ENCODE measurements at regions not wholly inside any gene's neighbourhood (a gene's known extent, or its start where the extent isn't known, plus 50 kb on each side); places are given as distances from the start of the nearest gene placed in this dataset.
"Not testable (repeated sequence)": the region's sequence is repeated elsewhere in the genome, so short reads cannot be mapped to it uniquely, and the experiment has no call there.

DNA sequence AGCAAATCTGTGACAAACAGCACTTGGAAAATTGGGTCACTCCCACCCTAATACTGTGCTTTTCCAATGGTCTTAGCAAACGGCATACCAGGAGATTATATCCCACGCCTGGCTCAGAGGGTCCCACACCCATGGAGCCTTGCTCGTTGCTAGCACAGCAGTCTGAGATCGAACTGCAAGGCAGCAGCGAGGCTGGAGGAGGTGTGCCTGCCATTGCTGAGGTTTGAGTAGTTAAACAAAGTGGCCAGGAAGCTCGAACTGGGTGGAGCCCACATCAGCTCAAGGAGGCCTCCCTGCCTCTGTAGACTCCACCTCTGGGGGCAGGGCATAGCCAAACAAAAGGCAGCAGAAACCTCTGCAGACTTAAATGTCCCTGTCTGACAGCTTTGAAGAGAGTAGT, 440.5 kb upstream of the ACTBL2 start:
- not testable (repeated sequence) for H3K27ac ChIP-seq (ENCODE audit: low read depth, low read length, severe bottlenecking); H3K36me3 ChIP-seq (ENCODE audit: control insufficient read depth, insufficient read depth, low read length); H3K4me3 ChIP-seq (ENCODE audit: extremely low read depth, insufficient read depth, low read length, poor library complexity, severe bottlenecking); H3K4me1 ChIP-seq (ENCODE audit: control insufficient read depth, insufficient read depth, low read length, poor library complexity, severe bottlenecking); H3K9me3 ChIP-seq (ENCODE audit: control insufficient read depth, low read length)
- WGBS, 2 experiments (ENCODE audit: insufficient coverage in 2 of 2) = 78 to 93% methylated on average over 5 to 6 of the region's 6 CpGs

DNA sequence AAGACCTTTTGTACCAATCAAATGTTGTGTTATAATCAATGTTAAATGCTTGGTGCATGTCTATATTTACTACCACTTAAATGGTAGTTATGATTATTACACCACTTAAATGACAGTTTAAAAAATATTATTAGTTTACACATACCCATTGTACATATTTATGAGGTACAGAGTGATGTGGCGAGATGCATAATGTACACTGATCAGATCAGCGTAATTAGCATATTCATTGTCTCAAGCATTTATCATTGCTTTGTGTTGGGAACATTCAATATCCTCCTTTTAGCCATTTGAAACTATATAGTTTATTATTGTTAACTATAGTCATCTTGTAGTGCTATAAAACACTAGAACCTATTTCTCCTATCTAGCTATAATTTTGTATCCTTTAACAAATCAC, 434.4 kb upstream of the ACTBL2 start:
- H3K4me1 ChIP-seq (ENCODE audit: control insufficient read depth, insufficient read depth, low read length, poor library complexity, severe bottlenecking) = no peaks in the 10 kb centered on the region
- H3K4me3 ChIP-seq (ENCODE audit: extremely low read depth, insufficient read depth, low read length, poor library complexity, severe bottlenecking) = no peak overlapping the region
- no peaks in the 10 kb centered on the region for H3K9me3 ChIP-seq (ENCODE audit: control insufficient read depth, low read length)
- no CpG with 5 or more reads among the region's 2 CpGs for WGBS, 2 experiments (ENCODE audit: insufficient coverage in 2 of 2)
- no peak overlapping the region for H3K27ac ChIP-seq (ENCODE audit: low read depth, low read length, severe bottlenecking)
- H3K36me3 ChIP-seq (ENCODE audit: control insufficient read depth, insufficient read depth, low read length) = no peaks in the 10 kb centered on the region

- Histone ChIP-seq H3K9me3 (ENCODE audit: control insufficient read depth, low read length) (no peaks in the 10 kb centered on the region), H3K4me3 (ENCODE audit: extremely low read depth, insufficient read depth, low read length, poor library complexity, severe bottlenecking) (no peak overlapping the region), H3K27ac (ENCODE audit: low read depth, low read length, severe bottlenecking) (no peak overlapping the region), H3K36me3 (ENCODE audit: control insufficient read depth, insufficient read depth, low read length) (no peaks in the 10 kb centered on the region), H3K4me1 (ENCODE audit: control insufficient read depth, insufficient read depth, low read length, poor library complexity, severe bottlenecking) (no peaks in the 10 kb centered on the region)
- WGBS, 2 experiments (ENCODE audit: insufficient coverage in 2 of 2) = 80 to 100% methylated on average over 1 of the region's 3 CpGs
These were observed 432.9 kb upstream of the ACTBL2 start for GRCh38 chr5:57915536-57915935.

- Histone ChIP-seq H3K36me3 (ENCODE audit: control insufficient read depth, insufficient read depth, low read length) (no peaks in the 10 kb centered on the region), H3K4me3 (ENCODE audit: extremely low read depth, insufficient read depth, low read length, poor library complexity, severe bottlenecking) (no peak overlapping the region), H3K9me3 (ENCODE audit: control insufficient read depth, low read length) (no peaks in the 10 kb centered on the region), H3K4me1 (ENCODE audit: control insufficient read depth, insufficient read depth, low read length, poor library complexity, severe bottlenecking) (no peaks in the 10 kb centered on the region), H3K27ac (ENCODE audit: low read depth, low read length, severe bottlenecking) (no peak overlapping the region)
- WGBS, 2 experiments (ENCODE audit: insufficient coverage in 2 of 2) = 91 to 100% methylated on average over 1 of the region's 2 CpGs
These were observed 428.8 kb upstream of the ACTBL2 start for GRCh38 chr5:57911438-57911837.

DNA sequence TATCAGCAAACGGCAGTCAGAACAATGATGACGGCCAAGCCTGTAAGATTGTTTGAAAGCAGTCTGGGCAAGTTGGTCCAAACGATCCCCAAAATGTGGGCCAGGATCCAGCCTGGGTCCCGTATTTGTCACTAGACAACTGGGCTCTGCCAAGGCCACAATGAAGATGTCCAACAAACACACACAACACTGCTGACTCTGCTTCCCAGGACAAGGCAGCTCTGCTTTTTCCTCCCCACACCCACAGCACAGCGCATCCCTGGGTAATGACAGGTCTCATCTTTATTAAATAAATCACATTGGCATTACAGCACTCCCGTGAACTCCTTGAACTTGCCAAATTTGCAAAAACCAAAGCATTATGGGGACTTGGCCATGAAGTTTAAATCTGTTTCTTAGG, 424.1 kb upstream of the ACTBL2 start:
- H3K36me3 ChIP-seq (ENCODE audit: control insufficient read depth, insufficient read depth, low read length) = no peaks in the 10 kb centered on the region
- no peaks in the 10 kb centered on the region for H3K4me1 ChIP-seq (ENCODE audit: control insufficient read depth, insufficient read depth, low read length, poor library complexity, severe bottlenecking)
- H3K27ac ChIP-seq (ENCODE audit: low read depth, low read length, severe bottlenecking) = no peak overlapping the region
- WGBS, 2 experiments (ENCODE audit: insufficient coverage in 2 of 2) = 93 to 98% methylated on average over 5 to 6 of the region's 6 CpGs
- H3K9me3 ChIP-seq (ENCODE audit: control insufficient read depth, low read length) = no peaks in the 10 kb centered on the region
- no peak overlapping the region for H3K4me3 ChIP-seq (ENCODE audit: extremely low read depth, insufficient read depth, low read length, poor library complexity, severe bottlenecking)

- Histone ChIP-seq H3K36me3 (ENCODE audit: control insufficient read depth, insufficient read depth, low read length) (no peaks in the 10 kb centered on the region), H3K4me1 (ENCODE audit: control insufficient read depth, insufficient read depth, low read length, poor library complexity, severe bottlenecking) (no peaks in the 10 kb centered on the region), H3K4me3 (ENCODE audit: extremely low read depth, insufficient read depth, low read length, poor library complexity, severe bottlenecking) (no peak overlapping the region), H3K27ac (ENCODE audit: low read depth, low read length, severe bottlenecking) (no peak overlapping the region), H3K9me3 (ENCODE audit: control insufficient read depth, low read length) (no peaks in the 10 kb centered on the region)
These were observed 420.8 kb upstream of the ACTBL2 start for GRCh38 chr5:57903458-57903857.

GRCh38 chr5:57902095-57902494, 419.5 kb upstream of the ACTBL2 start:
- Histone ChIP-seq H3K36me3 (ENCODE audit: control insufficient read depth, insufficient read depth, low read length) (no peaks in the 10 kb centered on the region), H3K9me3 (ENCODE audit: control insufficient read depth, low read length) (no peaks in the 10 kb centered on the region), H3K27ac (ENCODE audit: low read depth, low read length, severe bottlenecking) (no peak overlapping the region), H3K4me1 (ENCODE audit: control insufficient read depth, insufficient read depth, low read length, poor library complexity, severe bottlenecking) (no peaks in the 10 kb centered on the region), H3K4me3 (ENCODE audit: extremely low read depth, insufficient read depth, low read length, poor library complexity, severe bottlenecking) (no peak overlapping the region)
- no CpG with 5 or more reads among the region's 2 CpGs for WGBS, 2 experiments (ENCODE audit: insufficient coverage in 2 of 2)

- no peaks in the 10 kb centered on the region for H3K36me3 ChIP-seq (ENCODE audit: control insufficient read depth, insufficient read depth, low read length)
- no peak overlapping the region for H3K27ac ChIP-seq (ENCODE audit: low read depth, low read length, severe bottlenecking)
- 95 to 100% methylated on average over 2 to 3 of the region's 4 CpGs for WGBS, 2 experiments (ENCODE audit: insufficient coverage in 2 of 2)
- H3K4me1 ChIP-seq (ENCODE audit: control insufficient read depth, insufficient read depth, low read length, poor library complexity, severe bottlenecking) = no peaks in the 10 kb centered on the region
- no peak overlapping the region for H3K4me3 ChIP-seq (ENCODE audit: extremely low read depth, insufficient read depth, low read length, poor library complexity, severe bottlenecking)
- no peaks in the 10 kb centered on the region for H3K9me3 ChIP-seq (ENCODE audit: control insufficient read depth, low read length)
These were observed 417.9 kb upstream of the ACTBL2 start for GRCh38 chr5:57900381-57900944.

GRCh38 chr5:57896576-57896975, 414.0 kb upstream of the ACTBL2 start:
- Histone ChIP-seq H3K4me1 (ENCODE audit: control insufficient read depth, insufficient read depth, low read length, poor library complexity, severe bottlenecking) (no peaks in the 10 kb centered on the region), H3K36me3 (ENCODE audit: control insufficient read depth, insufficient read depth, low read length) (no peaks in the 10 kb centered on the region)

DNA sequence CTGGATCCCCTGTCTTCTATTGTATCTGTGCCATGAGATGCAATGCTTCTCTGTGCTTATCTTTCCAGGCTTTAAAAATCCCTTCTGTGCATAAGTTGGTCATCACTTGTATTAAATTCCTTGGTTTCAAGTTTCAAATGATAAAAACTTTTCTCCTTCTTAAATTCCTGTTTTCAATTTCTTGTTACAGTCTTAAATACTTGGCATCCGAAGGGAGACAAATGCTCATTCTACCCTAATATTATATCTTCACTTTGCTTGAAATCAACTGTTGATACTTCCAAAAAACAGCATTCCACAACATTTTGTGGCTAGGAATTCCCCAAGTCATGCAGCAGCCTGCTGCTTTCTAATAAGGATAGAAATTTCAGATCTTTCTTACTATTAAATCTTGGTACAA, 413.2 kb upstream of the ACTBL2 start:
- H3K4me3 ChIP-seq (ENCODE audit: extremely low read depth, insufficient read depth, low read length, poor library complexity, severe bottlenecking) = no peak overlapping the region
- H3K4me1 ChIP-seq (ENCODE audit: control insufficient read depth, insufficient read depth, low read length, poor library complexity, severe bottlenecking) = no peaks in the 10 kb centered on the region
- H3K27ac ChIP-seq (ENCODE audit: low read depth, low read length, severe bottlenecking) = no peak overlapping the region
- WGBS, 2 experiments (ENCODE audit: insufficient coverage in 2 of 2) = 100% methylated on average over 1 of the region's 1 CpG; no CpG with 5 or more reads in 1 of the 2 experiments
- H3K9me3 ChIP-seq (ENCODE audit: control insufficient read depth, low read length) = no peaks in the 10 kb centered on the region
- H3K36me3 ChIP-seq (ENCODE audit: control insufficient read depth, insufficient read depth, low read length) = no peaks in the 10 kb centered on the region

More at GRCh38 chr5:57896576-57896975, 414.0 kb upstream of the ACTBL2 start:
- Histone ChIP-seq H3K9me3 (ENCODE audit: control insufficient read depth, low read length) (no peaks in the 10 kb centered on the region), H3K27ac (ENCODE audit: low read depth, low read length, severe bottlenecking) (no peak overlapping the region), H3K4me3 (ENCODE audit: extremely low read depth, insufficient read depth, low read length, poor library complexity, severe bottlenecking) (no peak overlapping the region)

- H3K36me3 ChIP-seq (ENCODE audit: control insufficient read depth, insufficient read depth, low read length) = no peaks in the 10 kb centered on the region
- no peaks in the 10 kb centered on the region for H3K9me3 ChIP-seq (ENCODE audit: control insufficient read depth, low read length)
- 100% methylated on average over 1 of the region's 1 CpG; no CpG with 5 or more reads in 1 of the 2 experiments for WGBS, 2 experiments (ENCODE audit: insufficient coverage in 2 of 2)
- H3K4me1 ChIP-seq (ENCODE audit: control insufficient read depth, insufficient read depth, low read length, poor library complexity, severe bottlenecking) = peaks cover 15% of the 10 kb centered on the region
- no peak overlapping the region for H3K27ac ChIP-seq (ENCODE audit: low read depth, low read length, severe bottlenecking)
- H3K4me3 ChIP-seq (ENCODE audit: extremely low read depth, insufficient read depth, low read length, poor library complexity, severe bottlenecking) = no peak overlapping the region
These were observed 411.3 kb upstream of the ACTBL2 start for GRCh38 chr5:57893926-57894325.

Data from mesodermal cell (in vitro differentiated cells).